K562 (cell line): ENCODE measurements at regions not wholly inside any gene's neighbourhood (a gene's known extent, or its start where the extent isn't known, plus 50 kb on each side); places are given as distances from the start of the nearest gene placed in this dataset.

Source experiments
- ATAC-seq: fragments of 200-7000 bp; cut with Tn5 transposase; 3 replicates; pipeline ENCODE4 v1.9.1; 2020; ENCODE audit warnings: moderate library complexity
- BruUV-seq: library from RNA; stranded (reverse); fragments of 400-500 nt; replicated peaks from 2 replicates; lab custom pipeline; 2021; lab: Mats Ljungman, UMichigan
- CTCF ChIA-PET: fragments of 300-600 bp; formaldehyde crosslinking; extraction: SDS; loops from one replicate; lab custom pipeline; 2021; ENCODE audit warnings: low intra/inter-chr PET ratio; lab: Yijun Ruan, JAX
- POLR2A ChIA-PET: fragments of 300-600, 350-650 bp; sonication (Branson Sonifier 250); formaldehyde crosslinking; extraction: SDS; loops from one replicate; lab custom pipeline; 2021; ENCODE audit warnings: antibody characterized with exemption, inconsistent platforms; lab: Yijun Ruan, JAX
- DNase-seq, 4 experiments: peaks; one replicate each; pipeline versions ENCODE4 v3.0.0 to v3.0.0-alpha.2; 2011 to 2018; ENCODE audit warnings: low spot score in 3 of 4, mixed read lengths in 3 of 4; ENCODE audit errors: extremely low read depth in 1 of 4
- FAIRE-seq: peaks from 2 replicates; lab custom pipeline; 2011; peaks lifted over from hg19 to GRCh38; lab: Jason Lieb, UNC
- H2AFZ ChIP-seq: 2 replicates; pipeline ENCODE4 v1.6.0; 2011; ENCODE audit warnings: low read depth, low read length, control low read depth, inconsistent platforms
- H3K27ac ChIP-seq: fragments of 200-600 bp; 3 replicates; pipeline ENCODE4 v1.8.0; 2011; ENCODE audit warnings: low read depth, mild to moderate bottlenecking, control low read depth, inconsistent platforms, low read length, moderate library complexity, mixed read lengths; ENCODE audit errors: extremely low read depth
- H3K27me3 ChIP-seq, 2 experiments: fragments of 300-600 bp in 1 of 2; 2 replicates in 1 of 2; 3 replicates in 1 of 2; pipeline versions ENCODE4 v1.6.0 to v1.8.0; 2011; ENCODE audit warnings: inconsistent platforms in 2 of 2, low read length in 2 of 2, mild to moderate bottlenecking in 1 of 2, mixed read lengths in 1 of 2, moderate library complexity in 1 of 2; ENCODE audit not compliant: control insufficient read depth in 2 of 2, insufficient read depth in 2 of 2
- H3K36me3 ChIP-seq: fragments of 300-600 bp; 3 replicates; pipeline ENCODE4 v1.8.0; 2011; ENCODE audit warnings: mild to moderate bottlenecking, low read length, inconsistent platforms; ENCODE audit not compliant: control insufficient read depth, insufficient read depth
- H3K4me1 ChIP-seq, 2 experiments: fragments of 200-600 bp in 1 of 2; replicated peaks in 1 of 2; 2 replicates in 1 of 2; 3 replicates in 1 of 2; pipeline versions ENCODE4 v1.5.1 to v1.8.0; 2011; ENCODE audit warnings: inconsistent platforms in 2 of 2, low read length in 2 of 2, mild to moderate bottlenecking in 1 of 2, mixed read lengths in 1 of 2, moderate library complexity in 1 of 2; ENCODE audit not compliant: control insufficient read depth in 2 of 2, insufficient read depth in 2 of 2
- H3K4me2 ChIP-seq: 2 replicates; pipeline ENCODE4 v1.6.1; 2011; ENCODE audit warnings: low read length, control low read depth, inconsistent platforms, mixed read lengths; ENCODE audit not compliant: insufficient read depth
- H3K4me3 ChIP-seq: fragments of 200-600 bp; sonication (generic), shearing (Covaris generic); 2 replicates; pipeline ENCODE4 v1.5.1; 2016; ENCODE audit warnings: control low read depth, inconsistent platforms
- H3K79me2 ChIP-seq: fragments of 200-600 bp; 3 replicates; pipeline ENCODE4 v1.8.0; 2011; ENCODE audit warnings: low read length, inconsistent platforms; ENCODE audit not compliant: control insufficient read depth, insufficient read depth
- H3K9ac ChIP-seq, 2 experiments: 2 replicates each; pipeline versions ENCODE4 v1.6.0 to v1.6.1; 2011; ENCODE audit warnings: low read depth in 2 of 2, low read length in 2 of 2, control low read depth in 1 of 2, inconsistent platforms in 1 of 2, mild to moderate bottlenecking in 1 of 2, mixed read lengths in 1 of 2; ENCODE audit not compliant: insufficient read depth in 1 of 2
- H3K9me1 ChIP-seq: one replicate; pipeline ENCODE4 v1.6.0; 2011; ENCODE audit warnings: inconsistent platforms, mild to moderate bottlenecking, low read length, moderate library complexity; ENCODE audit not compliant: control insufficient read depth, insufficient read depth
- H3K9me3 ChIP-seq: replicated peaks from 2 replicates; pipeline ENCODE4 v1.5.1; 2011; ENCODE audit warnings: low read depth, low read length, inconsistent platforms; ENCODE audit not compliant: control insufficient read depth, insufficient read depth
- H4K20me1 ChIP-seq: replicated peaks from 2 replicates; pipeline ENCODE4 v1.6.1; 2011; ENCODE audit warnings: low read length, inconsistent platforms, mixed read lengths; ENCODE audit not compliant: control insufficient read depth, insufficient read depth
- BDP1 ChIP-seq: IDR thresholded peaks from 3 replicates; pipeline ENCODE4 v1.6.1; 2011; ENCODE audit not compliant: insufficient read length, insufficient read depth
- CBX5 ChIP-seq: IDR thresholded peaks from 2 replicates; pipeline ENCODE4 v1.6.1; 2014; ENCODE audit warnings: low read depth, borderline replicate concordance
- CTCFL ChIP-seq: IDR thresholded peaks from 2 replicates; pipeline ENCODE4 v1.6.1; 2011; ENCODE audit warnings: borderline replicate concordance, low read depth, mild to moderate bottlenecking, moderate library complexity, low read length; ENCODE audit not compliant: insufficient read depth, poor library complexity, severe bottlenecking
- ETV1 ChIP-seq: fragments of 450-650 bp; conservative IDR thresholded peaks from 2 replicates; pipeline ENCODE4 v1.6.1; 2016; ENCODE audit warnings: missing genetic modification characterization, control low read depth, low read depth, missing compliant biosample characterization
- FUS ChIP-seq: fragments of 200-400 bp; formaldehyde crosslinking; optimal IDR thresholded peaks from 2 replicates; pipeline ENCODE3; 2017; ENCODE audit warnings: low read depth, low read length
- GMEB1 ChIP-seq: fragments of 250-450 bp; sonication (Bioruptor Pico); IDR thresholded peaks from 2 replicates; pipeline ENCODE4 v1.4.0; 2020; ENCODE audit warnings: mild to moderate bottlenecking
- SP2 ChIP-seq: IDR thresholded peaks from 2 replicates; pipeline ENCODE4 v1.6.1; 2011; ENCODE audit warnings: mild to moderate bottlenecking, low read depth, low read length, moderate library complexity; ENCODE audit not compliant: poor library complexity, severe bottlenecking; ENCODE audit errors: extremely low read depth
- ZBTB1 ChIP-seq: sonication (generic); formaldehyde crosslinking; IDR thresholded peaks from 2 replicates; pipeline ENCODE4 v1.8.1; 2023; ENCODE audit warnings: missing genetic modification reagents, low read depth, mild to moderate bottlenecking, borderline replicate concordance
- ZKSCAN3 ChIP-seq: fragments of 250-450 bp; sonication (Bioruptor Pico); IDR thresholded peaks from 2 replicates; pipeline ENCODE4 v1.4.0; 2020
- ZNF76 ChIP-seq: fragments of 250-450 bp; sonication (Bioruptor Pico); IDR thresholded peaks from 2 replicates; pipeline ENCODE4 v1.4.0; 2020; ENCODE audit warnings: mild to moderate bottlenecking, moderate library complexity, borderline replicate concordance
- WGBS: fragments of 100-300 bp; shearing (Covaris generic); methylation state at CpG from one replicate; pipeline ENCODE4 v1.1.6; 2016; ENCODE audit warnings: low coverage, mixed read lengths; ENCODE audit not compliant: insufficient coverage; ENCODE audit errors: missing lambda C conversion rate; 5-methylcytosine and 5-hydroxymethylcytosine counted together
- in situ Hi-C: fragments of 300-500 bp; cut with MboI; formaldehyde crosslinking; loops from 4 replicates; pipeline ENCODE4 v1.15.0; 2018; ENCODE audit warnings: inconsistent platforms, mixed read lengths
- intact Hi-C: fragments of 100-400 bp; cut with micrococcal nuclease; formaldehyde crosslinking; loops from 2 replicates; pipeline ENCODE4 v1.14.2; 2022
- TF ChIP-seq, protein P1 (sequence below), 3 experiments: IDR thresholded peaks in 2 of 3; conservative IDR thresholded peaks in 1 of 3; 2 replicates each; pipeline ENCODE4 v1.5.1; 2011 to 2012; ENCODE audit warnings: low read length in 3 of 3, mild to moderate bottlenecking in 3 of 3, control low read depth in 2 of 3, improper control_type of control experiment in 1 of 3, inconsistent platforms in 1 of 3, low read depth in 1 of 3, mixed read lengths in 1 of 3, moderate library complexity in 1 of 3; ENCODE audit not compliant: insufficient read depth in 2 of 3

- WGBS = 2% methylated on average over 5 of the region's 5 CpGs
- intact Hi-C loops = no loop called here
- ChIA-PET POLR2A (no interaction called here), CTCF (no interaction called here)
- H3K79me2 ChIP-seq = no peaks in the 10 kb centered on the region
- BruUV-seq = no TSS peak
- ATAC-seq (no peak), FAIRE-seq (no peak), DNase-seq (no peak)
- H3K9me3 ChIP-seq = no peaks in the 10 kb centered on the region
- peaks cover 0 to 5% of the 10 kb centered on the region in 2 experiments; a peak in 2 of 5 replicates for H3K27me3 ChIP-seq
- no peak overlapping the region for H3K9ac ChIP-seq
- H2AFZ ChIP-seq = no peak overlapping the region
- no peaks in the 10 kb centered on the region for H3K9me1 ChIP-seq
- H3K27ac ChIP-seq = no peak overlapping the region
- H3K4me2 ChIP-seq = no peak overlapping the region
- TF ChIP-seq ZNF76 = no peak
- TF ChIP-seq, protein P1, sequence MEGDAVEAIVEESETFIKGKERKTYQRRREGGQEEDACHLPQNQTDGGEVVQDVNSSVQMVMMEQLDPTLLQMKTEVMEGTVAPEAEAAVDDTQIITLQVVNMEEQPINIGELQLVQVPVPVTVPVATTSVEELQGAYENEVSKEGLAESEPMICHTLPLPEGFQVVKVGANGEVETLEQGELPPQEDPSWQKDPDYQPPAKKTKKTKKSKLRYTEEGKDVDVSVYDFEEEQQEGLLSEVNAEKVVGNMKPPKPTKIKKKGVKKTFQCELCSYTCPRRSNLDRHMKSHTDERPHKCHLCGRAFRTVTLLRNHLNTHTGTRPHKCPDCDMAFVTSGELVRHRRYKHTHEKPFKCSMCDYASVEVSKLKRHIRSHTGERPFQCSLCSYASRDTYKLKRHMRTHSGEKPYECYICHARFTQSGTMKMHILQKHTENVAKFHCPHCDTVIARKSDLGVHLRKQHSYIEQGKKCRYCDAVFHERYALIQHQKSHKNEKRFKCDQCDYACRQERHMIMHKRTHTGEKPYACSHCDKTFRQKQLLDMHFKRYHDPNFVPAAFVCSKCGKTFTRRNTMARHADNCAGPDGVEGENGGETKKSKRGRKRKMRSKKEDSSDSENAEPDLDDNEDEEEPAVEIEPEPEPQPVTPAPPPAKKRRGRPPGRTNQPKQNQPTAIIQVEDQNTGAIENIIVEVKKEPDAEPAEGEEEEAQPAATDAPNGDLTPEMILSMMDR (IDR thresholded peaks at IDR 0.05 in 2 of 3, conservative IDR thresholded peaks at IDR 0.05 in 1 of 3; ENCODE audit: insufficient read depth in 2 of 3, low read depth in 1 of 3, low read length in 3 of 3) = no peak
- TF ChIP-seq CTCFL = no peak
- TF ChIP-seq BDP1 = no peak
- no peak for TF ChIP-seq CBX5
- TF ChIP-seq ETV1 (tag) = no peak
- TF ChIP-seq FUS = no peak
- TF ChIP-seq GMEB1 (CRISPR knock-in tag) = no peak
- no peak for TF ChIP-seq SP2
- no peak for TF ChIP-seq ZBTB1
- no peak for TF ChIP-seq ZKSCAN3 (CRISPR knock-in tag)
- H3K36me3 ChIP-seq = no peaks in the 10 kb centered on the region
- no peak overlapping the region for H3K4me3 ChIP-seq
- H3K4me1 ChIP-seq = no peaks in the 10 kb centered on the region
- no peaks in the 10 kb centered on the region for H4K20me1 ChIP-seq
- in situ Hi-C loops = no loop called here
Observed at GRCh38 chr6:131427434-131428058, 145.5 kb upstream of the ARG1 start.
